ENCODE measurements at regions not wholly inside any gene's neighbourhood (a gene's known extent, or its start where the extent isn't known, plus 50 kb on each side); places are given as distances from the start of the nearest gene placed in this dataset.

- TF ChIP-seq POLR2A (IDR thresholded peaks at IDR 0.05; ENCODE audit: low read depth, low read length) (no peak), POLR2AphosphoS5 (IDR thresholded peaks at IDR 0.05; ENCODE audit: low read depth, low read length) (no peak)
These were observed 194.0 kb upstream of the NBEA start for GRCh38 chr13:34748073-34748472.
